ENCODE measurements at regions not wholly inside any gene's neighbourhood (a gene's known extent, or its start where the extent isn't known, plus 50 kb on each side); places are given as distances from the start of the nearest gene placed in this dataset.
"Not testable (repeated sequence)": the region's sequence is repeated elsewhere in the genome, so short reads cannot be mapped to it uniquely, and the experiment has no call there.

- peaks cover 40% of the 10 kb centered on the region for H3K9me3 Mint-ChIP-seq
- no peaks in the 10 kb centered on the region for H3K4me1 Mint-ChIP-seq (ENCODE audit: low read depth)
- H3K27me3 Mint-ChIP-seq (ENCODE audit: low read depth): no peaks in the 10 kb centered on the region
- H3K4me3 Mint-ChIP-seq: no peak overlapping the region
- H3K27ac Mint-ChIP-seq: no peak overlapping the region
- H3K36me3 Mint-ChIP-seq (ENCODE audit: low read depth): no peaks in the 10 kb centered on the region
- DNase-seq (ENCODE audit: low spot score): no peak
Measured at GRCh38 chr19:27865927-27866777, 1346.8 kb downstream of the UQCRFS1 start.

DNA sequence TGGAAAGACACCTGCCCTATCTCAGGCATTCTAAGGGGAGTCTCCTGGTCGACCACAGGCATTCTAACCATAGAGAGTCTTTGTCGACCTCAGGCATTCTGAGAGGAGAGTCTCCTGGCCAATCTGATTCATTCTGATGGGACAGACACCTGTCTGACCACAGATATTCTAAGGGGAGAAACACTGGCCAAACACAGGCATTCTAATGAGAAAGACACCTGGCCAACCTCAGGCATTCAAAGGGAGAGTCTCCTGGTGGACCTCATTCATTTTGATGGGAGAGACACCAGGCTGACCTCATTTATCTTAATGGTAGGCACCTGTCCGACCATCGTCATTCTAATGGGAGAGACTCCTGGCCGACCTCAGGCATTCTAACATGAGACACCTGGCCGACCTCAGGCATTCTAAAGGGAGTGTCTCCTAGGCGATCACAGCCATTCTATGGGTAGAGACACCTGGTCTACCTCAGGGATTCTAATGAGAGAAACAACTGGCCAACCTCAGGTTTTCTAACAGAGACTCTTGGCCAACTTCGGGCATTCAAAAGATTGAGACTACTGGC lies 1351.5 kb downstream of the UQCRFS1 start:
- peaks cover 69% of the 10 kb centered on the region for H3K9me3 Mint-ChIP-seq
- no peaks in the 10 kb centered on the region for H3K27me3 Mint-ChIP-seq (ENCODE audit: low read depth)
- H3K4me1 Mint-ChIP-seq (ENCODE audit: low read depth): no peaks in the 10 kb centered on the region
- no peak for DNase-seq (ENCODE audit: low spot score)
- H3K27ac Mint-ChIP-seq: no peak overlapping the region
- peaks cover 3% of the 10 kb centered on the region for H3K36me3 Mint-ChIP-seq (ENCODE audit: low read depth)
- H3K4me3 Mint-ChIP-seq: no peak overlapping the region

GRCh38 chr19:27860309-27860934 lies 1352.5 kb downstream of the UQCRFS1 start:
- Mint-ChIP-seq H3K4me3 (no peak overlapping the region), H3K4me1 (ENCODE audit: low read depth) (no peaks in the 10 kb centered on the region), H3K36me3 (ENCODE audit: low read depth) (peaks cover 3% of the 10 kb centered on the region), H3K9me3 (peaks cover 62% of the 10 kb centered on the region), H3K27me3 (ENCODE audit: low read depth) (no peaks in the 10 kb centered on the region), H3K27ac (no peak overlapping the region)
- DNase-seq (ENCODE audit: low spot score): no peak

- H3K36me3 Mint-ChIP-seq (ENCODE audit: low read depth): peaks cover 3% of the 10 kb centered on the region
- no peaks in the 10 kb centered on the region for H3K27me3 Mint-ChIP-seq (ENCODE audit: low read depth)
- H3K4me3 Mint-ChIP-seq: no peak overlapping the region
- no peak for DNase-seq (ENCODE audit: low spot score)
- peaks cover 58% of the 10 kb centered on the region for H3K9me3 Mint-ChIP-seq
- H3K4me1 Mint-ChIP-seq (ENCODE audit: low read depth): no peaks in the 10 kb centered on the region
- H3K27ac Mint-ChIP-seq: no peak overlapping the region
Measured at GRCh38 chr19:27859689-27860088, 1353.3 kb downstream of the UQCRFS1 start.

DNA sequence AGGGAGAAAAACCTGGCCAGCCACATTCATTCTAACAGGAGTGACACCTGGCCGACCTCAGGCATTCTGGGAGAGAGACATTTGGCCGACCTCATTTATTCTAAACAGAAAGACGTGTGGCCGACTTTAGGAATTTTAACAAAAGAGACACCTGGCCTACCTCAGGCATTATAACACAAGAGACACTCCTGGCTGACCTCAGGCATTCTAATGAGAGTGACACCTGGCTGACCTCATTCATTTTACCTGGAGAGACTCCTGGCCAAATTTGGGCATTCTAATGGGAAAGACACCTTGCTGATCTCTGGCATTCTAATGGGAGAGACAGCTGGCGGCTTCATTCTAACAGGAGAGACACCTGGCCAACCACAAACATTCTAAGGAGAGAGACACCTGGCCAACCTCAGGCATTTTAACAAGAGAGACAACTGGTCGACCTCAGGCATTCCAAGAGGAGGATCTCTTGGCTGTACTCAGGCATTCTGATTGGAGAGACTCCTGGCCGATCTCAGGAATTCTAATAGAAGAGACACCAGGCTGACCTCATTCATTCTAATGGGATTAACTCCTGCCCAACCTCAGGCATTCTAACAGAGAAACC lies 1353.9 kb downstream of the UQCRFS1 start:
- Mint-ChIP-seq H3K36me3 (ENCODE audit: low read depth) (peaks cover 3% of the 10 kb centered on the region), H3K27ac (no peak overlapping the region), H3K4me1 (ENCODE audit: low read depth) (no peaks in the 10 kb centered on the region), H3K27me3 (ENCODE audit: low read depth) (no peaks in the 10 kb centered on the region), H3K9me3 (peaks cover 60% of the 10 kb centered on the region), H3K4me3 (no peak overlapping the region)
- DNase-seq (ENCODE audit: low spot score): no peak

GRCh38 chr19:27852931-27853330 lies 1360.0 kb downstream of the UQCRFS1 start:
- peaks cover 56% of the 10 kb centered on the region for H3K9me3 Mint-ChIP-seq
- H3K27me3 Mint-ChIP-seq (ENCODE audit: low read depth); H3K36me3 Mint-ChIP-seq (ENCODE audit: low read depth): not testable (repeated sequence)

GRCh38 chr19:27851543-27852060 lies 1361.3 kb downstream of the UQCRFS1 start:
- DNase-seq (ENCODE audit: low spot score): no peak
- Mint-ChIP-seq H3K9me3 (peaks cover 56% of the 10 kb centered on the region), H3K27me3 (ENCODE audit: low read depth) (no peaks in the 10 kb centered on the region), H3K4me1 (ENCODE audit: low read depth) (no peaks in the 10 kb centered on the region), H3K27ac (no peak overlapping the region), H3K4me3 (no peak overlapping the region), H3K36me3 (ENCODE audit: low read depth) (no peaks in the 10 kb centered on the region)

More at GRCh38 chr19:27852931-27853330, 1360.0 kb downstream of the UQCRFS1 start:
- not testable (repeated sequence) for H3K4me1 Mint-ChIP-seq (ENCODE audit: low read depth); H3K4me3 Mint-ChIP-seq; H3K27ac Mint-ChIP-seq; DNase-seq (ENCODE audit: low spot score)

DNA sequence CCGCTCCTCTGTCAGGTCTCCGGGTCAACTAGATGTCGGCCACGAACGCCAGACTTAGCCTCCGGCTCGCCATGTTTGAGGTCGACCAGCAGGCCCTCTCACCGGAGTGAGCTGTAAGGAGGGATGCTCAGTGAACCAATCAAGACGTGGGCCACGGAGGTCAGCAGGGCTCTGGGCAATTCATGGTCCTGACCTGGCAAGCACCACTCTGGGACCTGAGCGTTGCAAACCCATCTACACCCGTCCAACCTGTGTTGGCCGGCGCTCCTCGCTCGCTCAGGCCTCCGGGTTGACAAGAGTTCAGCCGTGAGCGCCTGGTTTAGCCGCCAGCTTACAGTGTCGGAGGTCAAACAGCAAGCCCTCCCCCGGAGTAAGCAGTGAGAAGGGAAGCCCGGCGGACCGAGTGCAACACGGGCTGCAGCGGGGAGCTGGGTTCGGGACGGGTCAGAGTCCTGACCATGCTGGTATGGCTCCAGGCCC lies 1361.9 kb downstream of the UQCRFS1 start:
- DNase-seq (ENCODE audit: low spot score): no peak
- Mint-ChIP-seq H3K4me1 (ENCODE audit: low read depth) (no peaks in the 10 kb centered on the region), H3K27me3 (ENCODE audit: low read depth) (no peaks in the 10 kb centered on the region), H3K9me3 (peaks cover 55% of the 10 kb centered on the region), H3K36me3 (ENCODE audit: low read depth) (no peaks in the 10 kb centered on the region), H3K27ac (no peak overlapping the region), H3K4me3 (no peak overlapping the region)

DNA sequence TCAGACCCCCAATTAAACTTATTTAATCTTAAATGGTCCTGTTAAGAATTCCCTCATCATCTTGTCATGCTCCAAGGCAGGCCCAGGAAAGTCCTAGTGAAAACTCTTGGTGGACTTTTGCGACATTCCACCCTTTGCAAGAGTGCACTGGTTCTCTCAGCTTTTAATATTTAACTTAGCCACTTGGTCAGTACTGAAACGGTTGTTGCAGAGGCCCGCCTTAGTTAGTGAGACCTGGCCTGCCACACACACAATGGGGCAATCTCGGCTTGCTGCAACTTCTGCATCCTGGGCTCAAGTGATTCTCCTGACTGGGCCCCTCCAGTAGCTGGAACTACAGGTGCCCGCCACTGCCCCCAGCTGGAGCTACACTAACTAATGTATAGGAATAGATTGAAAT lies 1366.0 kb downstream of the UQCRFS1 start:
- Mint-ChIP-seq H3K4me3 (no peak overlapping the region), H3K4me1 (ENCODE audit: low read depth) (no peaks in the 10 kb centered on the region), H3K36me3 (ENCODE audit: low read depth) (no peaks in the 10 kb centered on the region), H3K27ac (no peak overlapping the region), H3K27me3 (ENCODE audit: low read depth) (no peaks in the 10 kb centered on the region), H3K9me3 (peaks cover 74% of the 10 kb centered on the region)
- DNase-seq (ENCODE audit: low spot score): no peak

- H3K27me3 Mint-ChIP-seq (ENCODE audit: low read depth): no peaks in the 10 kb centered on the region
Measured at GRCh38 chr19:27844261-27844660, 1368.7 kb downstream of the UQCRFS1 start.

DNA sequence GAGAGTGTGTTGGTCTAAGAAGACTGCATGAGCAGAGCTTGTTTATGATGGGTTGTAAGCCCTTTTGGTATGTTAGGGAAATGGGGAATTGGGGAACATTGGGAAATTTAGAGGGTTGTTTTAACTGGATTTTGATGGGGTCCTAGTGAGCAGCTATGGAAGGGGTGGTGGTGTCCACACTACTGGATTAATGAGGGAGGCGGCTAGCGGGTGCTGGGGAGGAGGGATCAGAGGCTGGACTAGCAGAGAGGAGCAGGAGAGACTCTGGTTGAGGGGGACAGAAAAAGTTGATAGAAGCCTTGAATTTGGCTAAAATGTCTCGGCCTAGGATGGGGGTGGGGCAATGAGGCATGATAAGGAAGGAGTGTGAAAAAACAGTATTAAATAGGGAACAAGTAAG lies 1369.1 kb downstream of the UQCRFS1 start:
- Mint-ChIP-seq H3K9me3 (peaks cover 76% of the 10 kb centered on the region), H3K36me3 (ENCODE audit: low read depth) (no peaks in the 10 kb centered on the region)

More at GRCh38 chr19:27844261-27844660, 1368.7 kb downstream of the UQCRFS1 start:
- no peaks in the 10 kb centered on the region for H3K36me3 Mint-ChIP-seq (ENCODE audit: low read depth)
- H3K4me3 Mint-ChIP-seq: no peak overlapping the region
- H3K27ac Mint-ChIP-seq: no peak overlapping the region
- no peaks in the 10 kb centered on the region for H3K4me1 Mint-ChIP-seq (ENCODE audit: low read depth)
- DNase-seq (ENCODE audit: low spot score): no peak
- H3K9me3 Mint-ChIP-seq: peaks cover 77% of the 10 kb centered on the region

GRCh38 chr19:27833031-27833430 lies 1379.9 kb downstream of the UQCRFS1 start:
- Mint-ChIP-seq H3K4me3 (no peak overlapping the region), H3K9me3 (peaks cover 46% of the 10 kb centered on the region), H3K36me3 (ENCODE audit: low read depth) (peaks cover 2% of the 10 kb centered on the region), H3K27me3 (ENCODE audit: low read depth) (no peaks in the 10 kb centered on the region), H3K4me1 (ENCODE audit: low read depth) (no peaks in the 10 kb centered on the region), H3K27ac (no peak overlapping the region)
- no peak for DNase-seq (ENCODE audit: low spot score)

More for the DNA sequence above, 1369.1 kb downstream of the UQCRFS1 start:
- no peak for DNase-seq (ENCODE audit: low spot score)
- H3K4me3 Mint-ChIP-seq: no peak overlapping the region
- H3K27ac Mint-ChIP-seq: no peak overlapping the region
- no peaks in the 10 kb centered on the region for H3K4me1 Mint-ChIP-seq (ENCODE audit: low read depth)
- H3K27me3 Mint-ChIP-seq (ENCODE audit: low read depth): no peaks in the 10 kb centered on the region

- Mint-ChIP-seq H3K9me3 (peaks cover 40% of the 10 kb centered on the region), H3K27ac (no peak overlapping the region), H3K27me3 (ENCODE audit: low read depth) (no peaks in the 10 kb centered on the region), H3K36me3 (ENCODE audit: low read depth) (peaks cover 2% of the 10 kb centered on the region), H3K4me3 (no peak overlapping the region), H3K4me1 (ENCODE audit: low read depth) (no peaks in the 10 kb centered on the region)
- no peak for DNase-seq (ENCODE audit: low spot score)
Measured at GRCh38 chr19:27828829-27829228, 1384.1 kb downstream of the UQCRFS1 start.

DNA sequence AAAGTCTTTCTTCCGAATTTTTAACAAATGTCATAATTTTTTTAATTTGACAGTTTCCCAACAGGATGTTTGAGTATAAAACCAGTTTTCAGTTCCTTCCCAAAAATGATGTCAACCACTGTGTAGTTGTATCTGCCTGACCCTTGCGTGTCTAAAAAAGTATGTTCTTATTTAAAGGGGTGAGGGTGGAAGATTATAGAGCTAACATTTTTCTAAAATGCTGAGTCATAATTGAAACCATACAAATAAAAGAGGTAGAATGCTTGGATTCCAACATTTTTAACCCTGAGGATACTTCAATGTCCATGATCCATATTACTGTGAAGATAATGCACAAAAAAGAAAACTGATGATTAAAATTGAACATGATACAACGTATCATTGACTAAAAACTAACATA lies 1388.8 kb downstream of the UQCRFS1 start:
- H3K36me3 Mint-ChIP-seq (ENCODE audit: low read depth): no peaks in the 10 kb centered on the region
- no peaks in the 10 kb centered on the region for H3K4me1 Mint-ChIP-seq (ENCODE audit: low read depth)
- H3K9me3 Mint-ChIP-seq: peaks cover 36% of the 10 kb centered on the region
- no peak overlapping the region for H3K4me3 Mint-ChIP-seq
- no peaks in the 10 kb centered on the region for H3K27me3 Mint-ChIP-seq (ENCODE audit: low read depth)
- no peak overlapping the region for H3K27ac Mint-ChIP-seq
- DNase-seq (ENCODE audit: low spot score): no peak
